IMR-90 (cell line): ENCODE measurements at regions not wholly inside any gene's neighbourhood (a gene's known extent, or its start where the extent isn't known, plus 50 kb on each side); places are given as distances from the start of the nearest gene placed in this dataset.
A peak's percentile ranks its signal among the peaks of the same experiment; 100 is the strongest.

Experiments used
- ATAC-seq: fragments of 200-7000 bp; cut with Tn5 transposase; 2 replicates; pipeline ENCODE4 v1.9.1; 2020; ENCODE audit warnings: low read depth, mild to moderate bottlenecking, moderate library complexity
- BruUV-seq: library from RNA; stranded (reverse); fragments of 400-500 nt; replicated peaks from 2 replicates; lab custom pipeline; 2021; lab: Mats Ljungman, UMichigan
- CTCF ChIA-PET: fragments of 300-600 bp; formaldehyde crosslinking; extraction: SDS; loops from one replicate; lab custom pipeline; 2021; ENCODE audit warnings: antibody characterized with exemption; lab: Yijun Ruan, JAX
- POLR2A ChIA-PET: fragments of 300-600 bp; sonication (Branson Sonifier 250); formaldehyde crosslinking; loops from one replicate; lab custom pipeline; 2022; ENCODE audit warnings: antibody characterized with exemption; ENCODE audit not compliant: unreplicated experiment; lab: Charles Lee
- DNase-seq: peaks from one replicate; pipeline ENCODE4 v3.0.0; 2013
- H2AFZ ChIP-seq: replicated peaks from 2 replicates; pipeline ENCODE3; 2013; ENCODE audit warnings: low read length, mild to moderate bottlenecking; ENCODE audit not compliant: poor library complexity
- H2AK5ac ChIP-seq: 2 replicates; pipeline ENCODE4 v1.6.1; 2013; ENCODE audit warnings: low read depth, low read length, inconsistent platforms
- H2AK9ac ChIP-seq: replicated peaks from 2 replicates; pipeline ENCODE3; 2013; ENCODE audit warnings: mild to moderate bottlenecking, low read depth, low read length, moderate library complexity; ENCODE audit not compliant: poor library complexity
- H2BK120ac ChIP-seq: 2 replicates; pipeline ENCODE4 v1.6.1; 2013; ENCODE audit warnings: low read depth, low read length, inconsistent platforms
- H2BK15ac ChIP-seq: 3 replicates; pipeline ENCODE4 v1.6.1; 2013; ENCODE audit warnings: low read depth, low read length, inconsistent platforms
- H2BK20ac ChIP-seq: 2 replicates; pipeline ENCODE4 v1.6.1; 2013; ENCODE audit warnings: low read depth, mild to moderate bottlenecking, inconsistent platforms, low read length, moderate library complexity
- H2BK5ac ChIP-seq: 2 replicates; pipeline ENCODE4 v1.6.1; 2013; ENCODE audit warnings: mild to moderate bottlenecking, low read depth, low read length, inconsistent platforms; ENCODE audit not compliant: poor library complexity, severe bottlenecking
- H3K14ac ChIP-seq: replicated peaks from 2 replicates; pipeline ENCODE4 v1.6.1; 2013; ENCODE audit warnings: low read depth, low read length, inconsistent platforms
- H3K18ac ChIP-seq: 2 replicates; pipeline ENCODE4 v1.6.1; 2013; ENCODE audit warnings: low read depth, low read length, control low read depth
- H3K23ac ChIP-seq: 2 replicates; pipeline ENCODE4 v1.6.1; 2013; ENCODE audit warnings: low read depth, low read length, inconsistent platforms
- H3K27ac ChIP-seq: 2 replicates; pipeline ENCODE4 v1.5.1; 2013; ENCODE audit warnings: mild to moderate bottlenecking, control low read depth, low read length; ENCODE audit not compliant: insufficient read depth
- H3K27me3 ChIP-seq: 2 replicates; pipeline ENCODE4 v1.6.1; 2013; ENCODE audit warnings: low read length; ENCODE audit not compliant: control insufficient read depth, insufficient read depth
- H3K36me3 ChIP-seq: 2 replicates; pipeline ENCODE4 v1.6.1; 2013; ENCODE audit warnings: low read length, mixed read lengths; ENCODE audit not compliant: control insufficient read depth, insufficient read depth
- H3K4ac ChIP-seq: 2 replicates; pipeline ENCODE4 v1.6.1; 2013; ENCODE audit warnings: low read depth, low read length, inconsistent platforms
- H3K4me1 ChIP-seq: 2 replicates; pipeline ENCODE4 v1.6.1; 2013; ENCODE audit warnings: low read length, mixed read lengths; ENCODE audit not compliant: control insufficient read depth, insufficient read depth
- H3K4me2 ChIP-seq: 2 replicates; pipeline ENCODE4 v1.6.1; 2013; ENCODE audit warnings: low read depth, mild to moderate bottlenecking, control low read depth, low read length, moderate library complexity
- H3K4me3 ChIP-seq: 2 replicates; pipeline ENCODE4 v1.5.1; 2013; ENCODE audit warnings: low read depth, mild to moderate bottlenecking, control low read depth, low read length, moderate library complexity; ENCODE audit not compliant: insufficient read depth
- H3K56ac ChIP-seq: 2 replicates; pipeline ENCODE4 v1.6.1; 2013; ENCODE audit warnings: low read length, inconsistent platforms; ENCODE audit not compliant: insufficient read depth; ENCODE audit errors: extremely low read depth
- H3K79me1 ChIP-seq, 2 experiments: 2 replicates each; pipeline ENCODE4 v1.6.1; 2013; ENCODE audit warnings: low read length in 2 of 2, inconsistent platforms in 1 of 2, low read depth in 1 of 2
- H3K9ac ChIP-seq: 2 replicates; pipeline ENCODE4 v1.6.1; 2013; ENCODE audit warnings: low read depth, low read length, control low read depth
- H3K9me1 ChIP-seq: 2 replicates; pipeline ENCODE4 v1.6.1; 2013; ENCODE audit warnings: low read length, inconsistent platforms; ENCODE audit not compliant: insufficient read depth
- H3K9me3 ChIP-seq: 2 replicates; pipeline ENCODE4 v1.6.1; 2013; ENCODE audit warnings: low read length; ENCODE audit not compliant: control insufficient read depth, insufficient read depth
- H4K20me1 ChIP-seq: 2 replicates; pipeline ENCODE4 v1.6.1; 2013; ENCODE audit warnings: low read length, inconsistent platforms; ENCODE audit not compliant: insufficient read depth
- H4K5ac ChIP-seq: 2 replicates; pipeline ENCODE4 v1.6.1; 2013; ENCODE audit warnings: mild to moderate bottlenecking, low read depth, low read length, control low read depth
- H4K8ac ChIP-seq, 2 experiments: 2 replicates each; pipeline ENCODE4 v1.6.1; 2013; ENCODE audit warnings: low read depth in 2 of 2, low read length in 2 of 2, control low read depth in 1 of 2, inconsistent platforms in 1 of 2
- H4K91ac ChIP-seq: 2 replicates; pipeline ENCODE4 v1.6.1; 2013; ENCODE audit warnings: low read depth, low read length, inconsistent platforms; ENCODE audit not compliant: insufficient read depth
- CTCF ChIP-seq: conservative IDR thresholded peaks from 2 replicates; pipeline ENCODE4 v1.5.1; 2012; ENCODE audit warnings: mild to moderate bottlenecking, low read depth, low read length, improper control_type of control experiment
- FOS ChIP-seq: fragments of 150-350 bp; IDR thresholded peaks from 2 replicates; pipeline ENCODE4 v1.6.1; 2016; ENCODE audit warnings: low read depth, low read length
- MXI1 ChIP-seq: IDR thresholded peaks from 2 replicates; pipeline ENCODE4 v1.6.1; 2012; ENCODE audit warnings: low read depth, mild to moderate bottlenecking, low read length, moderate library complexity, borderline replicate concordance
- RAD21 ChIP-seq: IDR thresholded peaks from 2 replicates; pipeline ENCODE4 v1.6.1; 2012; ENCODE audit warnings: low read length, improper control_type of control experiment
- SMC3 ChIP-seq: fragments of 150-350 bp; IDR thresholded peaks from 2 replicates; pipeline ENCODE4 v1.6.1; 2016; ENCODE audit warnings: low read depth, mild to moderate bottlenecking, antibody characterized with exemption, low read length, moderate library complexity
- WGBS, 2 experiments: methylation state at CpG; one replicate each; pipeline versions ENCODE4 v1.1.5 to v1.1.7; 2013; ENCODE audit warnings: missing lambda C conversion rate in 2 of 2; ENCODE audit not compliant: insufficient read length in 1 of 2; ENCODE audit errors: extremely low coverage in 2 of 2; 5-methylcytosine and 5-hydroxymethylcytosine counted together
- dilution Hi-C: fragments of 300-500 bp; cut with HindIII; formaldehyde crosslinking; loops from one replicate; pipeline ENCODE4 v1.14.3; 2018; ENCODE audit warnings: low sequenced_read_pairs; ENCODE audit not compliant: unreplicated experiment
- in situ Hi-C: fragments of 300-500 bp; cut with MboI; formaldehyde crosslinking; loops from 3 replicates; pipeline ENCODE4 v1.14.3; 2019; ENCODE audit warnings: low sequenced_read_pairs, inconsistent platforms, mixed read lengths
- intact Hi-C: fragments of 100-400 bp; cut with micrococcal nuclease; formaldehyde crosslinking; loops from 2 replicates; pipeline ENCODE4 v1.10.0; 2022

- no peak for TF ChIP-seq MXI1
Measured at GRCh38 chr3:161559177-161559998, 62.8 kb downstream of the OTOL1 start (continued).

DNA sequence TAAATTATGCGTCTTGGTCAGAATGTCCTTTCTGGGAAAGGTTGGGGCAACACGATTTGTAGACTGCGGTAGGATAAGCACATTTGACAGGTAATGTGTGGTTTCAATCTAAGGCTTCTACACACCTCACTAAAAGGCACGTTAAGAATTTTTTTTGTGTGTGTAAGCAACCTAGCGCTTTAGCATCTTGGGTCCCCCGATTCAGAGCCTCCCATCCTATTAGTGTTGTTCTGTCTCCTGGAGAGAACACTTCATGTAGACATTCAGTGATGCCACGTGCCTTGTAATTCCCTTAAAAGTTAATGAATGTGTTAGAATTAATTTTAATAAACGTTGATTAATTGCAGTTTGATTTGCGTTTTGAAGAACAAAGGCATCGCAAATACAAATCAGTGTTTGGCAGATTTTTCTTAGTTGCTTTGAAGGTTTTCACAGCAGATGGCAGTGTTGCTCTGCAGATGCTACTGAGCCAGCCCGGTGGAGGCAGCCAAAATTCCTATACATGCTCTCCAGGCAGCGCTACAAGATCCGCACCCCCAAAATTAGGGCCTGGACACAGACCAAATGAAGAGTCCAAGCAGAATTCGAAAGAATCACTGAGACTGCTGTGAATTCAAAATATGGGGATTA, 63.5 kb downstream of the OTOL1 start:
- ChIA-PET POLR2A (no interaction called here), CTCF (no interaction called here)
- ATAC-seq (no peak), DNase-seq (peak; percentile 7)
- H4K91ac ChIP-seq, result no peak overlapping the region
- no peak overlapping the region for H3K14ac ChIP-seq
- H2AK5ac ChIP-seq, result no peak overlapping the region
- H3K4ac ChIP-seq, result no peak overlapping the region
- no peak overlapping the region for H2AK9ac ChIP-seq
- BruUV-seq, result no TSS peak
- H3K4me2 ChIP-seq, result no peak overlapping the region
- H3K9me1 ChIP-seq, result no peaks in the 10 kb centered on the region
- no peak overlapping the region for H2BK120ac ChIP-seq
- no peak overlapping the region for H2BK20ac ChIP-seq
- no peak overlapping the region for H2BK5ac ChIP-seq
- H3K23ac ChIP-seq, result no peak overlapping the region
- H3K27ac ChIP-seq, result no peak overlapping the region
- TF ChIP-seq RAD21, result peak; percentile 67
- TF ChIP-seq SMC3, result peak; percentile 43; the same call in 1 of the 2 replicates
- peak; percentile 54 for TF ChIP-seq CTCF
- no peak for TF ChIP-seq FOS
- H2BK15ac ChIP-seq, result no peak overlapping the region
- H3K9ac ChIP-seq, result no peak overlapping the region
- H3K18ac ChIP-seq, result no peak overlapping the region
- no peaks in the 10 kb centered on the region for H3K4me1 ChIP-seq
- H3K56ac ChIP-seq, result no peak overlapping the region
- 10% methylated on average over 2 of the region's 14 CpGs; no CpG with 5 or more reads in 1 of the 2 experiments for WGBS, 2 experiments
- no peaks in the 10 kb centered on the region for H3K36me3 ChIP-seq
- H3K4me3 ChIP-seq, result no peak overlapping the region
- intact Hi-C loops (no loop called here), in situ Hi-C loops (no loop called here), dilution Hi-C loops (no loop called here)
- no peaks in the 10 kb centered on the region for H4K20me1 ChIP-seq
- no peaks in the 10 kb centered on the region for H3K27me3 ChIP-seq
- no peak overlapping the region for H4K5ac ChIP-seq
- H4K8ac ChIP-seq, result no peak overlapping the region
- no peak overlapping the region for H2AFZ ChIP-seq
- H3K79me1 ChIP-seq, result no peaks in the 10 kb centered on the region
- no peaks in the 10 kb centered on the region for H3K9me3 ChIP-seq
